ENCODE measurements at regions not wholly inside any gene's neighbourhood (a gene's known extent, or its start where the extent isn't known, plus 50 kb on each side); places are given as distances from the start of the nearest gene placed in this dataset.
"Not testable (repeated sequence)": the region's sequence is repeated elsewhere in the genome, so short reads cannot be mapped to it uniquely, and the experiment has no call there.

- intact Hi-C loops (cut with DNase I): no loop called here
- DNase-seq: no peak
Observed at GRCh38 chr13:81207231-81207630, 866.3 kb upstream of the SPRY2 start.

DNA sequence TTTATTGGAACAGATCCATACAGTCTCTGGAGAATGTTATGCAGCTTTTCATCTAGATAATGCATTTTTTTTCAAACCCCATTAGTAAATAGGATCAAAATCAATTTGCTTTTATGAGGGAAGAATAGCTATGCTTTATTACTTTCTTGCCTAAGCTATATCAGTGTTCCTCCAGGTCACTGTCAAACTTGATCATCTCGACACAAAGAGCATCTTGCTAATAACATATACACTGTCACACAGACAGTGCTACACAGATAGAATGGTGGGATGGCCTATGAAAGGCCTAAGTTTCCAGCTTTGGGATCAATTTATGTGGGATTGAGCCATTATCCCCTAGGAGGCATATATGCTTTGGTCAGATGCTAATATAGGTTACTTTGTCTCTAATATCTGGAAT, 862.9 kb upstream of the SPRY2 start:
- intact Hi-C loops (cut with DNase I): no loop called here
- no peak for DNase-seq

GRCh38 chr13:81199956-81200355, 859.0 kb upstream of the SPRY2 start:
- intact Hi-C loops (cut with DNase I): no loop called here
- DNase-seq: no peak

DNA sequence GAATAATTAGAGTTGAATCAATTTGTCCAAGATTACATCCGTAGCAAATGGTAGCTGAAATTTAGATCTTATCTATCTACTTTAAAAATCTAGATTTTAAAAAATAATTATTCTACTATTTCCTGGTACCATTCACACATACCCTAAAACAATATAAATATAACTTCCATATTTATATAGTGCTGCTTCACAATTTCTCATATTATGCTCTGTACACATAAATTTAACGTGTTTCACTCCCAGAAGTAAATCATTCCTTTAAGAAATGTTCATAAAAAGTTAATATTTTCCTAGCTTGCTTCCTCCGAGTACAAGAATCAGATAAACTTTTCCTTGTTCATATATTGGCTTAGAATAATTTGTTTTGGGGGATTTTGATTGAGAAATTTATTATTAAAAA, 857.0 kb upstream of the SPRY2 start:
- intact Hi-C loops (cut with DNase I): no loop called here
- DNase-seq: no peak

DNA sequence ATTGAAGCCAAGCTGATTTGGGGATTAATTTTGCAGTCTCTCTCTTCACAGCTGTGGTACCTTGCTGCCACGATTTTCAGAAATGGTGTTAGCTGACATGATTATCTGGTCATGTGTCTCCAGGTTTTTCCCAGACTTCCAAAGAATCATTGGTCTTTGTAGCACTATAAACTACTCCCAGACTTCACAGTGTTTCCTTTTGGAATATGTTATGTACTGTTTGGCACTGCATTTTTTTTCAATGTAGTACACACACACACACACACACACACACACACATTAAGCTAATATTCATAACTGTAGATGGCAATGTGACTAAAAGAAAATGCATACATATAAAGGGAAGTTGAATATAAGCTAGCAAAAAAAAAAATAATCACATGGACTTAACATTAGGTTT, 856.6 kb upstream of the SPRY2 start:
- DNase-seq: no peak
- intact Hi-C loops (cut with DNase I): no loop called here

DNA sequence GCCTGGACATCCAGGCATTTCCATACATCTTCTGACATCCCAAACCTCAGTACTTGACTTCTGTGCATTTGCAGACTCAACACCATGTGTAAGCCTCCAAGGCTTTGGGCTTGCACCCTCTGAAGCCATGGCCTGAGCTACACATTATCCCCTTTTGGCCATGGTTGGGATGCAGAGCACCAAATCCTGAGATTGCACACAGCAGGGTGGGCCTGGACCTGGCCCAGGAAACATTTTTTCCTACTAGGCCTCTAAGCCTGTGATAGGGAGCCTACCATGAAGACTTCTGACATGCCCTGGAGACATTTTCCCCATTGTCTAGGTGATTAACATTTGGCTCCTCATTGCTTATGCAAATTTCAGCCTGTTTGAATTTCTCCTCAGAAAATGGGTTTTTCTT, 853.4 kb upstream of the SPRY2 start:
- intact Hi-C loops (cut with DNase I): no loop called here
- no peak for DNase-seq

DNA sequence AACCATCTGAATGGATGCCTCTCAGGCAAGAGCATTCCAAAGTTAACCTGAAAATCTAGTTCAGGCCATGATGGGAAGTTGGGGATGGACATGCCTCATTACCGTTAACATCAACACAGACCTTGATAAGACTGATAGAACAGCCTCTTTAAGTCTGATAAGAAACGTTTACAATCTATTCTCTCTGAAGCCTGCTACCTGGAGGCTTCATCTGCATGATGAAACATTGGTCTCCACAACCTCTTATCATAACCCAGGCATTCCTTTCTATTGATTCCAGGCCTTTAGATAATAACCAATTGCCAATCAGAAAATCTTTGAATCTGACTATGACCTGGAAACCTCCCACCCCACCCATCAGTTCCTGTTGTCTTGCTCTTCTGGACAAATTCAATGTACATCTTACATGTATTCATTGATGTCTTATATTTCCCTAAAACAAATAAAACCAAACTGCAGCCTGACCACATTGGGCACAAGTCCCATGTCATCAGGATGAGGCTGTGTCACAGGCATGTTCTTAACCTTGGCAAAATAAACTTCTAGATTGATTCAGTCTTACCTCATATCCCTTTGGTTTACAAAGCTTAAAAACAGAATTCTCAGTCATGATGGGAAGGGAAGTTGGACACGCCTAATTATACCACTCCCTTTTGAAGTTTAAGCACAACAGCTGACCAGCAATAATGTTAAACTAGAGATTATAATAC, 843.8 kb upstream of the SPRY2 start:
- no peak for DNase-seq
- intact Hi-C loops (cut with DNase I): no loop called here

- intact Hi-C loops (cut with DNase I): no loop called here
- DNase-seq: no peak
Observed at GRCh38 chr13:81172603-81173002, 831.7 kb upstream of the SPRY2 start.

GRCh38 chr13:81171065-81171647, 830.2 kb upstream of the SPRY2 start:
- DNase-seq: no peak
- intact Hi-C loops (cut with DNase I): no loop called here

GRCh38 chr13:81163823-81164222, 822.9 kb upstream of the SPRY2 start:
- DNase-seq; intact Hi-C loops (cut with DNase I): not testable (repeated sequence)

DNA sequence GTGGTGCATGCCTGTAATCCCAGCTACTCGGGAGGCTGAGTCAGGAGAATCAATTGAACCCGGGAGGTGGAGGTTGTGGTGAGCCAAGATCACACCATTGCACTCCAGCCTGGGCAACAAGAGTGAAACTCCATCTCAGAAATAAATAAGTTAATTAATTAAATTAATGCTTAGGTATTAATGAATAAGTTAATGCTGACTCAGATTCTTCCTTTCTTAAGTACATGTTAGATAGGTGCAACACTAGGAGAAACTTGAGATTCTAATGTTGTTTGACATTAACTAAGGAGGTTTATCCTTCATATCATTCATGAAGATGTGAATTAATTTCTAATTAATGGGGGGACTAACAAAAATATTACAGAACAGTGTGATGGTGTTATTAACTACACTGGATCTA, 812.6 kb upstream of the SPRY2 start:
- intact Hi-C loops (cut with DNase I): no loop called here
- no peak for DNase-seq

- no peak for DNase-seq
- intact Hi-C loops (cut with DNase I): no loop called here
Observed at GRCh38 chr13:81148822-81149221, 807.9 kb upstream of the SPRY2 start.

GRCh38 chr13:81146576-81146975, 805.6 kb upstream of the SPRY2 start:
- intact Hi-C loops (cut with DNase I); DNase-seq: not testable (repeated sequence)

DNA sequence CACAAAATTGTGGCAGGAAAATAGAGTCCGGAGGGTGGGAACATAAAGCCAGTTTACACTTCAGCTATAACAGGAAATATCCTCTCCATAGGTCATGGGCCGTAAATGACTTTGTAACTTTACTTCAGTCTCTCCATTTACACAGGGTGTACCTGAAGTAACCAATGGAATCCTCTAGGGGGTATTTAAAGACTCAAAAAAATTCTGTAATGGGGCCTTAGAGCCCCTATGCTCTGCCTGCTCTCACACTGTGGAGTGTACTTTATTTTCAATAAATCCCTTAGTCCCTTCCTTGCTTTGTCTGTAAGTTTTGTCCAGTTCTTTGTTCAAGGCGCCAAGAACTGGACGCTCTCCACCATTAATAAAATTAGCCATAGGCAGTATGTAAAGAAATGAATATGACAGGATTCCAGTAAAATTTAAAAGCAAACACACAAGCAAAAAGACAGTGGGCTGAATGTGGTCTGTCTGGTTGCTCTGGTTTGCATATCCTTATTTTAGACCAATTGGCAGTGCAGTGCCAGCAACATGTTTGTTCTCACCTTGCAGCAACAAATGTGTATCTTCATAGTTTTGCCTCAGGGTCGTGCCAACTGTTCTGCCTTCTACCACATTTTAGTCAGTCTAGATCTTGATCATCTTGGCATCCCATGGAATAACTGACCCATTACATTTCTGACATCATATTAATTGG, 801.5 kb upstream of the SPRY2 start:
- no peak for DNase-seq
- intact Hi-C loops (cut with DNase I): no loop called here

GRCh38 chr13:81140675-81141074, 799.7 kb upstream of the SPRY2 start:
- intact Hi-C loops (cut with DNase I): no loop called here
- no peak for DNase-seq

DNA sequence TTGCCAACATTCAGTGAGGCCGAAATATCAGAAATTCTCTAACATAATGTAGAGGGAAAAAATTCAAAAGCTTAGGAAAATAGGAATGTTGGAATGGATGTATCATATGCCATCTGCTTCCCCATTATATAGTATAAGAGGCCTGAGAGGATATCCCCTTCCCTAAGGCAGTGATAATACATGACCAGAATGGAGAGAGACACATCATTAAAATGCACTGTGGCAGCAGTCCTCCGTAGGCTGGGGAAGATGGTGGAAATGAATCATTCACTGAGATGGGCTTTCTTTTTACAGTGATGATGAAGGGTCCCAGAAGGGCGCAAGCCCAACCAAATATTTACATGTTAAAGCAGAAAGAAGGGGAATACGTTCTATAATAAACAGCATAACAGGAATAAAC, 799.1 kb upstream of the SPRY2 start:
- DNase-seq: no peak
- intact Hi-C loops (cut with DNase I): no loop called here

DNA sequence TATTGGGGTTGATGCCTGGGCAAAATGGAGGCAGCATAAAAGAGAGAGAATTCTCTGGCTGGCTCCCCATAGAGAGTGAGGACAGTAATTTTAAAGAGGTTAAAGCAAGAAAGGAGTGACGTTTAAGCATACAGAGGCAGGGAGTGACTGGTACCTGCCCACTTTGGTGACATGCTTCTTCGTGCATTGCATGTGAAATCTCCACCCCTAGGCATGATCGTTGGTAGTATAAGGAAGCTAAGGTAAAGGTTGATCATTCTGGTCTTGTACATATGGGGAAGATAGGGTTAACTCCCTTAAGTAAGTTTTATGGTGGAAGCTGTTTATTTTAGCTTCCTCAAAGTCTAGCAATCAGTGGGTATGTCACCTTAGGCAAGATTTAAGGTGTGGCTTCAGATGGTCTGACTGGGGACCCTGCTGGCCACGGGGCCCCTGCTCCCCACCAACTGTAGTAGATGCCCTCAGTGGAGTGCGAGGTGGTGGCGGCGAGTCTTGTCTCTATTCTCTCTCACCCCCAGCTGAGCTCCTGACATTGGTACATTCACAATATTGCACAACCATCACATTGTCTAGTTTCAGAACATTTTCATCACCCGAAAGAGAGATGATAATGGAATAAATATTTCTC, 797.5 kb upstream of the SPRY2 start:
- no peak for DNase-seq
- intact Hi-C loops (cut with DNase I): no loop called here

- DNase-seq: no peak
- intact Hi-C loops (cut with DNase I): no loop called here
Observed at GRCh38 chr13:81133066-81133465, 792.1 kb upstream of the SPRY2 start.

DNA sequence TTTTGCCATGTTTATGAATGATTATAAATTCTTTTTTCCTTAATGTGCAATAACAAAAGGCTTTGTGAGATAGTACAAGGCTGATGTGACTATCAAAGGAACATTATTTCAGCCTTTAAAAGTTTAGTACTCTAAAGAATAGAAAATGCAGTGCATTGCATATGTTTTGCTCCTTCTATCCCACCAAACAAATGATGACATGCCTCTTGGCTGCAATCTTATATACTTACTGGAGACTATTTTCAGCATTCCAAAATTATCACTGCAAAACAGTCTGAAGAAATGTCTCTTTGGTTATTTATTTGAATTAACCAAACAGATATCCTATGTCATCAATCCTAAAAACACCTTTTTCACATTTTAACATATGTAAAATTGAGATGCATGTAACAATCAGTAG, 776.5 kb upstream of the SPRY2 start:
- no peak for DNase-seq
- intact Hi-C loops (cut with DNase I): no loop called here
